ENCODE measurements at regions not wholly inside any gene's neighbourhood (a gene's known extent, or its start where the extent isn't known, plus 50 kb on each side); places are given as distances from the start of the nearest gene placed in this dataset.

DNA sequence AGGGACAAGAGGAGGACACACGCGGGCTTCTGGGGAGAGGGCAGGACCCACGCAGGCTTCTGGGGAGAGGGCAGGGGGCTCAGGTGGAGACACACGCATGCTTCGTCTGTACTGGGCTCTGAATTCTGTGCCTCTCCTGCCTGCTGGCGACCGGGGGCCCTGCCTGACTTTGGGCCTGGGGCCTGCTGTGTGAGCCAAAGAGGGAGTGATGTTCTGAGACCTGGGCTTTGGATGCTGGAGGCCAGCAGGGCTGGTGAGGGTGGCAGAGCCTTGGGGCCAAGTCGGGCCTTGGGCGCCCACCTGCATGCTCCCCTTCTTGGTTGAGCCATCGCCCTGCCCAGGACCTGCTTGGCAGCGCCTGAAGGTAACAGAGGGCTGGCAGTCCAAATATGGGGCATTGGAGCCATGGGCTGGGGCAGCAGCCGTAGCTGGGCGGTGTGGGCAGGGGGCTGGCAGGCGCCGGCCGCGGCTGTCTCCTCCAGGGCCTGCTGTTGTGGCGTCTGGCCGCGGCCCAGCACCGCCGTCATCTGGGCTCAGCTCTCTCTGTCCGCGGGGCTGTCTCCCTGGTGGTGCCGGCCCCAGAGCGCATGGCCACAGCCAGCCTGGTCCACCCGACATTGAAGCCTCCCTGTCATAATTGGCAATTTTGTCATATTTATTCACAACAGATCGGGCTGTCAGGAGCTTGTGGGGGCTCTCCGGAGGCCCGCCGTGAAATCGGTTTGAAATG is 78.9 kb downstream of the UNCX start:
- Histone ChIP-seq H3K9ac (no peak overlapping the region), H3K4me3 (ENCODE audit: low read depth in 2 of 2, low read length in 1 of 2) (no peak overlapping the region), H3K4me2 (no peak overlapping the region), H3K4me1 (ENCODE audit: control insufficient read depth in 1 of 2, insufficient read depth in 2 of 2, low read depth in 1 of 2, low read length in 1 of 2) (no peaks in the 10 kb centered on the region), H3K9me3 (no peaks in the 10 kb centered on the region), H3K79me2 (ENCODE audit: insufficient read depth) (no peaks in the 10 kb centered on the region), H2AFZ (ENCODE audit: low read depth) (no peak overlapping the region), H3K9me2 (no peaks in the 10 kb centered on the region), H3F3A (replicated peaks; ENCODE audit: insufficient read depth) (no peaks in the 10 kb centered on the region), H3K27ac (ENCODE audit: low read depth in 2 of 2, low read length in 1 of 2) (no peak overlapping the region), H4K20me1 (ENCODE audit: insufficient read depth) (no peaks in the 10 kb centered on the region), H3K36me3 (replicated peaks in 1 of 2; ENCODE audit: control insufficient read depth in 1 of 2, insufficient read depth in 2 of 2, low read length in 1 of 2) (no peaks in the 10 kb centered on the region), H3K27me3 (ENCODE audit: insufficient read depth) (peaks cover 81% of the 10 kb centered on the region)
- WGBS (ENCODE audit: low lambda C conversion rate) = 26% methylated on average over 16 of the region's 32 CpGs
- TF ChIP-seq MXI1 (IDR thresholded peaks at IDR 0.05; ENCODE audit: low read depth, low read length) (no peak), RCOR1 (IDR thresholded peaks at IDR 0.05; ENCODE audit: low read length) (no peak), FOXJ3 (CRISPR knock-in tag; IDR thresholded peaks at IDR 0.05) (no peak), FOSL2 (IDR thresholded peaks at IDR 0.05; ENCODE audit: borderline replicate concordance, low read depth) (no peak), FOXM1 (IDR thresholded peaks at IDR 0.05; ENCODE audit: low read depth) (no peak), CHD2 (IDR thresholded peaks at IDR 0.05; ENCODE audit: low read length, partially characterized antibody) (no peak), SIN3A (IDR thresholded peaks at IDR 0.05; ENCODE audit: borderline replicate concordance, low read depth, low read length) (no peak), JUND (IDR thresholded peaks at IDR 0.05) (no peak)
- TF ChIP-seq, protein P1, sequence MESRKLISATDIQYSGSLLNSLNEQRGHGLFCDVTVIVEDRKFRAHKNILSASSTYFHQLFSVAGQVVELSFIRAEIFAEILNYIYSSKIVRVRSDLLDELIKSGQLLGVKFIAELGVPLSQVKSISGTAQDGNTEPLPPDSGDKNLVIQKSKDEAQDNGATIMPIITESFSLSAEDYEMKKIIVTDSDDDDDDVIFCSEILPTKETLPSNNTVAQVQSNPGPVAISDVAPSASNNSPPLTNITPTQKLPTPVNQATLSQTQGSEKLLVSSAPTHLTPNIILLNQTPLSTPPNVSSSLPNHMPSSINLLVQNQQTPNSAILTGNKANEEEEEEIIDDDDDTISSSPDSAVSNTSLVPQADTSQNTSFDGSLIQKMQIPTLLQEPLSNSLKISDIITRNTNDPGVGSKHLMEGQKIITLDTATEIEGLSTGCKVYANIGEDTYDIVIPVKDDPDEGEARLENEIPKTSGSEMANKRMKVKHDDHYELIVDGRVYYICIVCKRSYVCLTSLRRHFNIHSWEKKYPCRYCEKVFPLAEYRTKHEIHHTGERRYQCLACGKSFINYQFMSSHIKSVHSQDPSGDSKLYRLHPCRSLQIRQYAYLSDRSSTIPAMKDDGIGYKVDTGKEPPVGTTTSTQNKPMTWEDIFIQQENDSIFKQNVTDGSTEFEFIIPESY (IDR thresholded peaks at IDR 0.05; ENCODE audit: borderline replicate concordance, low read depth) = no peak
- TF ChIP-seq, protein P2, sequence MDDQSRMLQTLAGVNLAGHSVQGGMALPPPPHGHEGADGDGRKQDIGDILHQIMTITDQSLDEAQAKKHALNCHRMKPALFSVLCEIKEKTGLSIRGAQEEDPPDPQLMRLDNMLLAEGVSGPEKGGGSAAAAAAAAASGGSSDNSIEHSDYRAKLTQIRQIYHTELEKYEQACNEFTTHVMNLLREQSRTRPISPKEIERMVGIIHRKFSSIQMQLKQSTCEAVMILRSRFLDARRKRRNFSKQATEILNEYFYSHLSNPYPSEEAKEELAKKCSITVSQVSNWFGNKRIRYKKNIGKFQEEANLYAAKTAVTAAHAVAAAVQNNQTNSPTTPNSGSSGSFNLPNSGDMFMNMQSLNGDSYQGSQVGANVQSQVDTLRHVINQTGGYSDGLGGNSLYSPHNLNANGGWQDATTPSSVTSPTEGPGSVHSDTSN (IDR thresholded peaks at IDR 0.05) = no peak
- TF ChIP-seq, protein P3, sequence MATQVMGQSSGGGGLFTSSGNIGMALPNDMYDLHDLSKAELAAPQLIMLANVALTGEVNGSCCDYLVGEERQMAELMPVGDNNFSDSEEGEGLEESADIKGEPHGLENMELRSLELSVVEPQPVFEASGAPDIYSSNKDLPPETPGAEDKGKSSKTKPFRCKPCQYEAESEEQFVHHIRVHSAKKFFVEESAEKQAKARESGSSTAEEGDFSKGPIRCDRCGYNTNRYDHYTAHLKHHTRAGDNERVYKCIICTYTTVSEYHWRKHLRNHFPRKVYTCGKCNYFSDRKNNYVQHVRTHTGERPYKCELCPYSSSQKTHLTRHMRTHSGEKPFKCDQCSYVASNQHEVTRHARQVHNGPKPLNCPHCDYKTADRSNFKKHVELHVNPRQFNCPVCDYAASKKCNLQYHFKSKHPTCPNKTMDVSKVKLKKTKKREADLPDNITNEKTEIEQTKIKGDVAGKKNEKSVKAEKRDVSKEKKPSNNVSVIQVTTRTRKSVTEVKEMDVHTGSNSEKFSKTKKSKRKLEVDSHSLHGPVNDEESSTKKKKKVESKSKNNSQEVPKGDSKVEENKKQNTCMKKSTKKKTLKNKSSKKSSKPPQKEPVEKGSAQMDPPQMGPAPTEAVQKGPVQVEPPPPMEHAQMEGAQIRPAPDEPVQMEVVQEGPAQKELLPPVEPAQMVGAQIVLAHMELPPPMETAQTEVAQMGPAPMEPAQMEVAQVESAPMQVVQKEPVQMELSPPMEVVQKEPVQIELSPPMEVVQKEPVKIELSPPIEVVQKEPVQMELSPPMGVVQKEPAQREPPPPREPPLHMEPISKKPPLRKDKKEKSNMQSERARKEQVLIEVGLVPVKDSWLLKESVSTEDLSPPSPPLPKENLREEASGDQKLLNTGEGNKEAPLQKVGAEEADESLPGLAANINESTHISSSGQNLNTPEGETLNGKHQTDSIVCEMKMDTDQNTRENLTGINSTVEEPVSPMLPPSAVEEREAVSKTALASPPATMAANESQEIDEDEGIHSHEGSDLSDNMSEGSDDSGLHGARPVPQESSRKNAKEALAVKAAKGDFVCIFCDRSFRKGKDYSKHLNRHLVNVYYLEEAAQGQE (IDR thresholded peaks at IDR 0.05; ENCODE audit: low read depth, low read length) = no peak
- TF ChIP-seq, protein P4, sequence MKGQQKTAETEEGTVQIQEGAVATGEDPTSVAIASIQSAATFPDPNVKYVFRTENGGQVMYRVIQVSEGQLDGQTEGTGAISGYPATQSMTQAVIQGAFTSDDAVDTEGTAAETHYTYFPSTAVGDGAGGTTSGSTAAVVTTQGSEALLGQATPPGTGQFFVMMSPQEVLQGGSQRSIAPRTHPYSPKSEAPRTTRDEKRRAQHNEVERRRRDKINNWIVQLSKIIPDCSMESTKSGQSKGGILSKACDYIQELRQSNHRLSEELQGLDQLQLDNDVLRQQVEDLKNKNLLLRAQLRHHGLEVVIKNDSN (IDR thresholded peaks at IDR 0.05; ENCODE audit: borderline replicate concordance, low read depth) = no peak
- TF ChIP-seq, protein P5, sequence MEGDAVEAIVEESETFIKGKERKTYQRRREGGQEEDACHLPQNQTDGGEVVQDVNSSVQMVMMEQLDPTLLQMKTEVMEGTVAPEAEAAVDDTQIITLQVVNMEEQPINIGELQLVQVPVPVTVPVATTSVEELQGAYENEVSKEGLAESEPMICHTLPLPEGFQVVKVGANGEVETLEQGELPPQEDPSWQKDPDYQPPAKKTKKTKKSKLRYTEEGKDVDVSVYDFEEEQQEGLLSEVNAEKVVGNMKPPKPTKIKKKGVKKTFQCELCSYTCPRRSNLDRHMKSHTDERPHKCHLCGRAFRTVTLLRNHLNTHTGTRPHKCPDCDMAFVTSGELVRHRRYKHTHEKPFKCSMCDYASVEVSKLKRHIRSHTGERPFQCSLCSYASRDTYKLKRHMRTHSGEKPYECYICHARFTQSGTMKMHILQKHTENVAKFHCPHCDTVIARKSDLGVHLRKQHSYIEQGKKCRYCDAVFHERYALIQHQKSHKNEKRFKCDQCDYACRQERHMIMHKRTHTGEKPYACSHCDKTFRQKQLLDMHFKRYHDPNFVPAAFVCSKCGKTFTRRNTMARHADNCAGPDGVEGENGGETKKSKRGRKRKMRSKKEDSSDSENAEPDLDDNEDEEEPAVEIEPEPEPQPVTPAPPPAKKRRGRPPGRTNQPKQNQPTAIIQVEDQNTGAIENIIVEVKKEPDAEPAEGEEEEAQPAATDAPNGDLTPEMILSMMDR (IDR thresholded peaks at IDR 0.05) = no peak
- TF ChIP-seq, protein P6, sequence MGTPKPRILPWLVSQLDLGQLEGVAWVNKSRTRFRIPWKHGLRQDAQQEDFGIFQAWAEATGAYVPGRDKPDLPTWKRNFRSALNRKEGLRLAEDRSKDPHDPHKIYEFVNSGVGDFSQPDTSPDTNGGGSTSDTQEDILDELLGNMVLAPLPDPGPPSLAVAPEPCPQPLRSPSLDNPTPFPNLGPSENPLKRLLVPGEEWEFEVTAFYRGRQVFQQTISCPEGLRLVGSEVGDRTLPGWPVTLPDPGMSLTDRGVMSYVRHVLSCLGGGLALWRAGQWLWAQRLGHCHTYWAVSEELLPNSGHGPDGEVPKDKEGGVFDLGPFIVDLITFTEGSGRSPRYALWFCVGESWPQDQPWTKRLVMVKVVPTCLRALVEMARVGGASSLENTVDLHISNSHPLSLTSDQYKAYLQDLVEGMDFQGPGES (IDR thresholded peaks at IDR 0.05; ENCODE audit: low read depth, low read length) = no peak
- TF ChIP-seq, protein P7, sequence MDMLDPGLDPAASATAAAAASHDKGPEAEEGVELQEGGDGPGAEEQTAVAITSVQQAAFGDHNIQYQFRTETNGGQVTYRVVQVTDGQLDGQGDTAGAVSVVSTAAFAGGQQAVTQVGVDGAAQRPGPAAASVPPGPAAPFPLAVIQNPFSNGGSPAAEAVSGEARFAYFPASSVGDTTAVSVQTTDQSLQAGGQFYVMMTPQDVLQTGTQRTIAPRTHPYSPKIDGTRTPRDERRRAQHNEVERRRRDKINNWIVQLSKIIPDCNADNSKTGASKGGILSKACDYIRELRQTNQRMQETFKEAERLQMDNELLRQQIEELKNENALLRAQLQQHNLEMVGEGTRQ (IDR thresholded peaks at IDR 0.05; ENCODE audit: borderline replicate concordance, low read depth, low read length) = no peak
- CTCF ChIA-PET = interaction anchor here (0.7 to 1.2 kb wide), 4 partner anchors 11 to 101 kb away, joined by 3 to 4 read pairs (median 3); no protein-coding TSS in a partner anchor
- DNase-seq = peak; percentile 23
- POLR2A ChIA-PET = no interaction called here
